Stomach smooth muscle (tissue), 2 donors: ENCODE measurements at regions not wholly inside any gene's neighbourhood (a gene's known extent, or its start where the extent isn't known, plus 50 kb on each side); places are given as distances from the start of the nearest gene placed in this dataset.

Experiments
- H3K27ac ChIP-seq: one replicate; pipeline ENCODE4 v1.7.0; 2013; ENCODE audit warnings: mild to moderate bottlenecking, low read length, inconsistent platforms
- H3K27me3 ChIP-seq, 2 donors: one replicate each; pipeline ENCODE4 v1.7.0; 2013; ENCODE audit warnings: low read length in 2 of 2; ENCODE audit not compliant: insufficient read depth in 2 of 2, control insufficient read depth in 1 of 2
- H3K36me3 ChIP-seq, 2 donors: one replicate each; pipeline ENCODE4 v1.7.0; 2013; ENCODE audit warnings: low read length in 2 of 2; ENCODE audit not compliant: control insufficient read depth in 2 of 2, insufficient read depth in 2 of 2
- H3K4me1 ChIP-seq: one replicate; pipeline ENCODE4 v1.7.0; 2013; ENCODE audit warnings: low read length; ENCODE audit not compliant: control insufficient read depth, insufficient read depth
- H3K4me3 ChIP-seq, 2 donors: one replicate each; pipeline ENCODE4 v1.7.0; 2013; ENCODE audit warnings: low read length in 2 of 2
- H3K9ac ChIP-seq, 2 donors: one replicate each; pipeline ENCODE4 v1.7.0; 2013; ENCODE audit warnings: low read length in 2 of 2, mild to moderate bottlenecking in 1 of 2
- H3K9me3 ChIP-seq, 2 donors: one replicate each; pipeline ENCODE4 v1.7.0; 2013; ENCODE audit warnings: low read length in 2 of 2; ENCODE audit not compliant: control insufficient read depth in 2 of 2
- donor health status: healthy.
- donor health status: Pancreatic carcinoma.

DNA sequence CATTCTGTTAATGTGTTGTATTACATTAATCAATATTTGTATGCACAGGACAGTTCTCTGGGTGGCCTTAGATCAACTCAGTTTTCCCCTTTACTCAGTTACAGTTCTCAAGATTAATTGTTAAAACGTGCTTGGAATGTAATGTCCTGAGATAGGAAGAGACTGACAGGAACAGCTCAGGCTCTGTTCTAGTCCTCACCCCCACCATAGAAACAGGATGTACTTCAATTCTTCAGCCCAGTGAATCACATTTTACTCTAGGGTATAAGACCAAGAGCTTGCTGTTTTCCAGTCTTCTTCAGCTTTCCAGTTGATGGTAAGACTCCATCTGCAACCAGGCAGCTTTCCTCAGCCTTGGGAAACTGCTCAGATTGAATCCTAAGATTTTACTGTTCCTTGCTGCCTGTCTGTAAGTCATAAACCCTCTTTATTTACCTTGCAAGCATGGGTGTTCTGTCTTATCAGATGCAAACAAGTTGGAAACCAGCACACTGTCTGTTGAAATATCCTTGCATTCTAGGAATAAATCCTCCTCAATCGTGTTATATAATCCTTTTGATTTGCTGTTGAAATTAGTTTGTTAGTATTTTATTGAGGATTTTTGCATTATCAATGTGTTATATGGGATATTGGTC lies 836.9 kb upstream of the PCDH9 start:
- Histone ChIP-seq H3K4me3 (no peak overlapping the region), H3K27ac (no peak overlapping the region), H3K27me3 (no peaks in the 10 kb centered on the region), H3K36me3 (no peaks in the 10 kb centered on the region), H3K9ac (no peak overlapping the region), H3K9me3 (no peaks in the 10 kb centered on the region), H3K4me1 (no peaks in the 10 kb centered on the region)

DNA sequence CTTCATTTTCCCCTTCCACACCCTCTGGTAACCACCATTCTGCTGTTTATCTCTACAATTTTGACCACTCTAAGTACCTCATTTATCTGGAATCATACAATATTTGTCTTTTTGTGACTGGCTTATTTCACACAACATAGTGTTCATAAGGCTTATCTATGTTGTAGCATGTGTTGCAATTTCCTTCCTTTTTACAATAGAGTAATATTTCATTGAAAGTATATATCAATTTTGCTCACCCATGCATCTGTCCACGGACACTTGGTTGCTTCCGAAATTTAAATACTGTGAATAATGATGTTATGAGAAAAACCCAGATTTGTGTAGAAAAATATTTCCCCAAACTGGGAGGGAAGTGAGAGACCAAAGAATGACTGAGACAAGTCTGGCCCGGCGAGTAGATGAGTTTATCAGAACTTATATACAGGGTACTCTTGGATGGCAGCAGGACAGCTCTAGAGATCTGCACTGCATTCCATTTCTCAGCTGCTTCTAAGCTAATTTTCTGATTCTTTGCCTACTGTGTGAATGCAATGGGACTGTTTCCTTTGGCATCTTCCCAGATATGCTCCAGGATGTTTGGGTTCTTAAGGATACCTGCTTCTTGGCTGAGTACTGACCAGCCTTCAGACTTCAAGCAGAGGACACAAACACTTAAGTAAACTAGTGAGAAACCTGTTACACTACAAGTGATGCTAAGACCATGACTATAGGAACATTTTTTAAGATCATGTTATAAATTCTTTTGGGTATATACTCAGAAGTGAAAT lies 834.0 kb upstream of the PCDH9 start:
- no peaks in the 10 kb centered on the region for H3K4me1 ChIP-seq
- H3K9me3 ChIP-seq, result no peaks in the 10 kb centered on the region
- H3K36me3 ChIP-seq, result no peaks in the 10 kb centered on the region
- H3K9ac ChIP-seq, result no peak overlapping the region
- no peak overlapping the region for H3K4me3 ChIP-seq
- H3K27ac ChIP-seq, result no peak overlapping the region
- H3K27me3 ChIP-seq, result no peaks in the 10 kb centered on the region

DNA sequence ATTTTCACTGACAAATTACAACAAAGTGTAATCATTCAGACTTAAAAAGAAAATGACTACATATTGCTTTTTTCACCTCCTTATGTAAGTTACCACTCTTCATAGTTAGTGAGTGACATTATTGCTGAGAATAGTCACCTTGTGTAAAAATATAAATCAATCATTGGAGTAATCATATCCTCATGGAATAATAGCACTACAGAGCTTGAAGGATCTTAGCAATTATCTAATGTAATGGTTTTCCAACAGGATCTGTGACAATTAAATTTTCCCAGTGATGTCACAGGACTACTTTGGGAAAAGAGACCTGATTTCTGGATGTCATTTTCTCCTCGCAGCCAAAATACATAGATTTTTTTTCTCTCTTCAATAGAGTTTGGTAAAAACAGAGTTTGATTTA lies 833.0 kb upstream of the PCDH9 start:
- Histone ChIP-seq H3K9ac (no peak overlapping the region), H3K27me3 (no peaks in the 10 kb centered on the region), H3K36me3 (no peaks in the 10 kb centered on the region), H3K9me3 (no peaks in the 10 kb centered on the region), H3K27ac (no peak overlapping the region), H3K4me1 (no peaks in the 10 kb centered on the region), H3K4me3 (no peak overlapping the region)

DNA sequence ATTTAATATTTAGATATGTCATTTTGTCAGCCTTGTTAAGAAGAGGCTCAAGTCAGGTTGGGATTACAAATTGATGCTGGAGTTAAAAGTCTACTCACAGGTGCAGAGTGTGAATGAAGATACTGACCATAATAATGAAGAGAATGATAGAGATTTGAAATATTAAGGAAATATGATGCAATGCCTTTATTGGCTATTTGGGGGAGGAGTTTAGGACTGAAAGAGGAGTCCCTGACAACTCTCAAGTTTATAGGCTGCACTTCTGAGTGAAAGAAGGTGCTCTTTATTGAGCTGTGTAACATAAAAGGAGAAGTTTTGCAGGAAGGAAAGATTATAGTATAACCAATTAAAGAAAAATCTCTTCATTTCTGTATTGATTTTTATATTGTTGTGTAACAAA lies 827.7 kb upstream of the PCDH9 start:
- Histone ChIP-seq H3K27ac (no peak overlapping the region), H3K4me3 (no peak overlapping the region), H3K36me3 (no peaks in the 10 kb centered on the region)

GRCh38 chr13:68056816-68057710 lies 826.9 kb upstream of the PCDH9 start:
- no peaks in the 10 kb centered on the region for H3K4me1 ChIP-seq
- no peak overlapping the region for H3K27ac ChIP-seq
- no peaks in the 10 kb centered on the region for H3K27me3 ChIP-seq
- no peak overlapping the region for H3K9ac ChIP-seq
- H3K4me3 ChIP-seq, result no peak overlapping the region
- no peaks in the 10 kb centered on the region for H3K36me3 ChIP-seq
- no peaks in the 10 kb centered on the region for H3K9me3 ChIP-seq

More for the DNA sequence above, 827.7 kb upstream of the PCDH9 start:
- Histone ChIP-seq H3K27me3 (no peaks in the 10 kb centered on the region), H3K9ac (no peak overlapping the region), H3K4me1 (no peaks in the 10 kb centered on the region), H3K9me3 (no peaks in the 10 kb centered on the region)

GRCh38 chr13:68051910-68052309 lies 821.8 kb upstream of the PCDH9 start:
- no peaks in the 10 kb centered on the region for H3K36me3 ChIP-seq
- H3K4me3 ChIP-seq, result no peak overlapping the region
- H3K4me1 ChIP-seq, result no peaks in the 10 kb centered on the region
- H3K27me3 ChIP-seq, result no peaks in the 10 kb centered on the region
- H3K27ac ChIP-seq, result no peak overlapping the region
- H3K9ac ChIP-seq, result no peak overlapping the region
- H3K9me3 ChIP-seq, result no peaks in the 10 kb centered on the region

GRCh38 chr13:68050761-68051160 lies 820.6 kb upstream of the PCDH9 start:
- no peaks in the 10 kb centered on the region for H3K4me1 ChIP-seq
- no peak overlapping the region for H3K4me3 ChIP-seq
- H3K27ac ChIP-seq, result no peak overlapping the region
- H3K9me3 ChIP-seq, result no peaks in the 10 kb centered on the region
- H3K9ac ChIP-seq, result no peak overlapping the region
- no peaks in the 10 kb centered on the region for H3K27me3 ChIP-seq
- H3K36me3 ChIP-seq, result no peaks in the 10 kb centered on the region

GRCh38 chr13:68048802-68049359 lies 818.7 kb upstream of the PCDH9 start:
- Histone ChIP-seq H3K4me1 (no peaks in the 10 kb centered on the region), H3K36me3 (no peaks in the 10 kb centered on the region), H3K4me3 (no peak overlapping the region), H3K9ac (no peak overlapping the region), H3K27ac (no peak overlapping the region), H3K9me3 (no peaks in the 10 kb centered on the region), H3K27me3 (no peaks in the 10 kb centered on the region)

- no peaks in the 10 kb centered on the region for H3K27me3 ChIP-seq
- H3K9me3 ChIP-seq, result no peaks in the 10 kb centered on the region
- H3K4me1 ChIP-seq, result no peaks in the 10 kb centered on the region
- no peak overlapping the region for H3K9ac ChIP-seq
- H3K27ac ChIP-seq, result no peak overlapping the region
- no peak overlapping the region for H3K4me3 ChIP-seq
- no peaks in the 10 kb centered on the region for H3K36me3 ChIP-seq
Measured at GRCh38 chr13:68047889-68048288, 817.8 kb upstream of the PCDH9 start.

GRCh38 chr13:68046903-68047302 lies 816.8 kb upstream of the PCDH9 start:
- Histone ChIP-seq H3K9ac (no peak overlapping the region), H3K9me3 (no peaks in the 10 kb centered on the region), H3K27ac (no peak overlapping the region), H3K27me3 (no peaks in the 10 kb centered on the region), H3K4me1 (no peaks in the 10 kb centered on the region), H3K4me3 (no peak overlapping the region), H3K36me3 (no peaks in the 10 kb centered on the region)
